CD4-positive, alpha-beta T cell (primary cell): ENCODE measurements at regions not wholly inside any gene's neighbourhood (a gene's known extent, or its start where the extent isn't known, plus 50 kb on each side); places are given as distances from the start of the nearest gene placed in this dataset.

Experiments used
- ATAC-seq: fragments of 200-7000 bp; cut with Tn5 transposase; one replicate; pipeline ENCODE4 v1.10.0; 2022; ENCODE audit warnings: mild to moderate bottlenecking; ENCODE audit not compliant: poor library complexity
- CTCF ChIA-PET: fragments of 350-600 bp; sonication (Branson Sonifier 250); formaldehyde crosslinking; loops from one replicate; lab custom pipeline; 2021; ENCODE audit warnings: antibody characterized with exemption, inconsistent platforms; lab: Charles Lee
- POLR2A ChIA-PET: fragments of 350-600 bp; sonication (Branson Sonifier 250); formaldehyde crosslinking; loops from one replicate; lab custom pipeline; 2021; ENCODE audit warnings: antibody characterized with exemption, inconsistent platforms; lab: Charles Lee
- DNase-seq, 14 experiments: peaks; one replicate each; pipeline ENCODE4 v3.0.0-alpha.2; 2013 to 2020; ENCODE audit warnings: mixed read lengths in 2 of 14
- H3K27ac ChIP-seq, 2 donors: one replicate each; pipeline versions ENCODE4 v1.5.1 to v1.7.0; 2013; ENCODE audit warnings: low read length in 2 of 2, low read depth in 1 of 2, mild to moderate bottlenecking in 1 of 2
- H3K27me3 ChIP-seq, 2 experiments: 1 replicate in 1 of 2; 2 replicates in 1 of 2; pipeline versions ENCODE4 v1.6.1 to v1.7.0; 2013; ENCODE audit warnings: low read length in 2 of 2, control low read depth in 1 of 2, mild to moderate bottlenecking in 1 of 2, moderate library complexity in 1 of 2; ENCODE audit not compliant: insufficient read depth in 2 of 2, control insufficient read depth in 1 of 2
- H3K36me3 ChIP-seq: one replicate; pipeline ENCODE4 v1.6.1; 2013; ENCODE audit warnings: low read length, control low read depth; ENCODE audit not compliant: insufficient read depth
- H3K4me1 ChIP-seq: one replicate; pipeline ENCODE4 v1.6.1; 2013; ENCODE audit warnings: low read length, control low read depth; ENCODE audit not compliant: insufficient read depth
- H3K4me3 ChIP-seq: one replicate; pipeline ENCODE4 v1.5.1; 2013; ENCODE audit warnings: mild to moderate bottlenecking, low read length, moderate library complexity
- H3K9me3 ChIP-seq, 2 experiments: 1 replicate in 1 of 2; 2 replicates in 1 of 2; pipeline versions ENCODE4 v1.6.1 to v1.7.0; 2013; ENCODE audit warnings: low read length in 2 of 2, mild to moderate bottlenecking in 2 of 2, control low read depth in 1 of 2, moderate library complexity in 1 of 2; ENCODE audit not compliant: control insufficient read depth in 1 of 2, insufficient read depth in 1 of 2
- H3K27ac Mint-ChIP-seq: one replicate; pipeline ENCODE4 v1.8.0; 2020; ENCODE audit warnings: mixed read lengths
- H3K27me3 Mint-ChIP-seq: one replicate; pipeline ENCODE4 v1.8.0; 2021; ENCODE audit warnings: mixed read lengths
- H3K36me3 Mint-ChIP-seq: one replicate; pipeline ENCODE4 v1.8.0; 2021; ENCODE audit warnings: low read depth, mixed read lengths
- H3K4me1 Mint-ChIP-seq: one replicate; pipeline ENCODE4 v1.8.0; 2021; ENCODE audit warnings: low read depth, mixed read lengths
- H3K4me3 Mint-ChIP-seq: one replicate; pipeline ENCODE4 v1.8.0; 2020; ENCODE audit warnings: mild to moderate bottlenecking, mixed read lengths
- H3K9me3 Mint-ChIP-seq: one replicate; pipeline ENCODE4 v1.8.0; 2020; ENCODE audit warnings: mixed read lengths
- CTCF ChIP-seq: fragments of 200-600 bp; IDR thresholded peaks from one replicate; pipeline ENCODE4 v1.8.0; 2022; ENCODE audit warnings: antibody characterized with exemption, mild to moderate bottlenecking
- intact Hi-C, 2 experiments: fragments of 100-400 bp; cut with DNase I in 1 of 2; cut with micrococcal nuclease in 1 of 2; formaldehyde crosslinking; loops; one replicate each; pipeline versions ENCODE4 v1.15.1 to v1.9.0; 2023 to 2025; cut with DNase I, micrococcal nuclease

DNA sequence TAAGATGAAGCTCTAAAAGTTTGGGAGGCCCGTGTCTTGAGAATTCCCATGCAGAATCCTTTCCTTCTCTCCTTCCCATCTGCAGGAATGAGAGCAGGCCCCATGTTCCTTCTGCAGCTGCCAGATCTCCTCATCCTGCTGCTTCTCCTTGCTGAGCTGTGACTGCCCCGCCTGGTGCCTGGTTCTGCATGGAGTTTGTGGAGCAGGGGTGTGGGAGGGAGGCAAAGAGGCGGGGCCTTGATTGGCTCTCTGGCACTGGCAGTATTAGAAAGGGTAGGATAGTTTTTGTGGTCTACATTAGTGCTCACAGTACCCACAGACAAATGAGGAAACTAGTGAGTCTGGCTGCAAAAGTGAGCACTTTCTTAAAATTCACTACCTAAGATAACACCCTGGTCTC, 91.1 kb upstream of the CLPB start:
- POLR2A ChIA-PET = no interaction called here
- H3K36me3 ChIP-seq = no peaks in the 10 kb centered on the region
- H3K4me3 Mint-ChIP-seq = no peak overlapping the region
- no peaks in the 10 kb centered on the region for H3K36me3 Mint-ChIP-seq
- no peaks in the 10 kb centered on the region for H3K27me3 ChIP-seq
- CTCF ChIA-PET = no interaction called here
- DNase-seq (no peak), ATAC-seq (no peak)
- peaks cover 14% of the 10 kb centered on the region for H3K4me1 Mint-ChIP-seq
- H3K27ac Mint-ChIP-seq = no peak overlapping the region
- H3K27ac ChIP-seq = no peak overlapping the region
- H3K27me3 Mint-ChIP-seq = no peaks in the 10 kb centered on the region
- H3K4me1 ChIP-seq = peaks cover 10% of the 10 kb centered on the region
- TF ChIP-seq CTCF = no peak
- no peaks in the 10 kb centered on the region for H3K9me3 Mint-ChIP-seq
- no peaks in the 10 kb centered on the region for H3K9me3 ChIP-seq
- intact Hi-C loops = no loop called here
- no peak overlapping the region for H3K4me3 ChIP-seq

DNA sequence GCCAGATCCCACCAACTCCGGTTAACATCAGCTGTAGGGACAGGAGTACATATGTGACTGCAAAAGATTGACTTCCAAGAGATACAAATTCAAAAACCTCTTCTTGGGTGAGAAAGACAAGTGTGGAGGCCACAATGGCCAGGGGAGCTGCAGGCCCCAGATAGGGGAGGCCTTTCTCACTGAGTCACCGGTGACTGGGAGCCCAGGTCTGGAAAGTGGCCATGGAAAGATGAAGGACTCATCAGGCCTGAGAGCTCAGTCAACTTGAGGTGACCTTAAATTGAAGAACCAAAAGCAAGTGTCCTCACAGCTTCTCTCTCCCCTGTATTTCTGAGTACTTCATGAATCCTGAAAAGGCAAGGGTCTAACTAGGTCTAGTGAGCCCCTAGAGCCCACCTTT, 90.4 kb upstream of the CLPB start:
- no peak overlapping the region for H3K27ac ChIP-seq
- Mint-ChIP-seq H3K27me3 (no peaks in the 10 kb centered on the region), H3K27ac (no peak overlapping the region), H3K4me3 (no peak overlapping the region), H3K9me3 (no peaks in the 10 kb centered on the region), H3K4me1 (peaks cover 21% of the 10 kb centered on the region), H3K36me3 (no peaks in the 10 kb centered on the region)
- peaks cover 16% of the 10 kb centered on the region for H3K4me1 ChIP-seq
- H3K36me3 ChIP-seq = no peaks in the 10 kb centered on the region
- no peaks in the 10 kb centered on the region for H3K27me3 ChIP-seq
- H3K4me3 ChIP-seq = no peak overlapping the region
- intact Hi-C loops = no loop called here
- no peaks in the 10 kb centered on the region for H3K9me3 ChIP-seq
- CTCF ChIA-PET = no interaction called here
- no peak for TF ChIP-seq CTCF
- POLR2A ChIA-PET = no interaction called here
- DNase-seq (no peak), ATAC-seq (no peak)

DNA sequence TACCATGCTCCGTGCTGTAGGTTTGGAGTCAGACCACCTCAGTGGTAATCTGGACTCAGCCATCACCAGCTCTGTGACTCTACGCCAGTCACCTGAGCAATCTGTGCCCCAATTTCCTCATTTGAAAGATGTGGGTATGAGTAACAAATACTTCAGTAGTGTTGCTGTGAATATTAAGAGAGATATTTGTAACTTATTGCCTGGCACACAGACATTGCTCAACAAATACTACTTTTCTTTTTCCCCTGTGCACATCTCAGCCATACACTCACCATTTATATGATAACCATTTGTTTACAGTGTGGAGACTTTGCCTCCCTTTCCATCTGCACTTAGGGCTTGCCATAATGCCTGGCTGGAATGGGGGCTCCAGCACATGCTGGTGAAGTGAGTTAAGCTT, 89.7 kb upstream of the CLPB start:
- intact Hi-C loops = no loop called here
- Histone ChIP-seq H3K9me3 (no peaks in the 10 kb centered on the region), H3K4me3 (no peak overlapping the region), H3K4me1 (peaks cover 20% of the 10 kb centered on the region), H3K36me3 (no peaks in the 10 kb centered on the region), H3K27ac (no peak overlapping the region), H3K27me3 (no peaks in the 10 kb centered on the region)
- Mint-ChIP-seq H3K9me3 (no peaks in the 10 kb centered on the region), H3K4me3 (no peak overlapping the region), H3K27me3 (no peaks in the 10 kb centered on the region), H3K4me1 (peaks cover 29% of the 10 kb centered on the region), H3K36me3 (no peaks in the 10 kb centered on the region), H3K27ac (no peak overlapping the region)
- ChIA-PET POLR2A (no interaction called here), CTCF (no interaction called here)
- ATAC-seq = no peak
- TF ChIP-seq CTCF = no peak
- DNase-seq = no peak
